SK-N-SH treated with all-trans-retinoic acid at 6 μM for 48 hours (cell line): ENCODE measurements at regions not wholly inside any gene's neighbourhood (a gene's known extent, or its start where the extent isn't known, plus 50 kb on each side); places are given as distances from the start of the nearest gene placed in this dataset.

ENCODE experiments used
- ATAC-seq: fragments of 200-7000 bp; cut with Tn5 transposase; 3 replicates; pipeline ENCODE4 v1.9.1; 2020; ENCODE audit warnings: mild to moderate bottlenecking, moderate library complexity
- ARNTL ChIP-seq: fragments of 450-650 bp; formaldehyde crosslinking; IDR thresholded peaks from 2 replicates; pipeline ENCODE4 v1.5.0; 2020; ENCODE audit warnings: low read depth, mild to moderate bottlenecking, moderate library complexity, borderline replicate concordance
- BACH2 ChIP-seq: fragments of 250-450 bp; sonication (Bioruptor Pico); IDR thresholded peaks from 2 replicates; pipeline ENCODE4 v1.9.0; 2021; ENCODE audit warnings: mild to moderate bottlenecking, borderline replicate concordance
- CSDC2 ChIP-seq: fragments of 250-450 bp; sonication (Bioruptor Pico); IDR thresholded peaks from 2 replicates; pipeline ENCODE4 v1.5.0; 2020; ENCODE audit warnings: mild to moderate bottlenecking, moderate library complexity
- ESRRG ChIP-seq: fragments of 250-450 bp; sonication (Bioruptor Pico); IDR thresholded peaks from 2 replicates; pipeline ENCODE4 v1.6.1; 2021; ENCODE audit warnings: mild to moderate bottlenecking
- GLIS3 ChIP-seq: fragments of 250-450 bp; sonication (Bioruptor Pico); IDR thresholded peaks from 2 replicates; pipeline ENCODE4 v1.5.0; 2020; ENCODE audit warnings: mild to moderate bottlenecking, moderate library complexity
- ISL1 ChIP-seq: fragments of 250-450 bp; sonication (Bioruptor Pico); IDR thresholded peaks from 2 replicates; pipeline ENCODE4 v2.1.2; 2022; ENCODE audit warnings: mild to moderate bottlenecking, moderate library complexity
- OSR1 ChIP-seq: fragments of 250-450 bp; sonication (Bioruptor Pico); IDR thresholded peaks from 2 replicates; pipeline ENCODE4 v1.8.0; 2022; ENCODE audit warnings: moderate library complexity, mild to moderate bottlenecking, inconsistent platforms
- PPARA ChIP-seq: fragments of 250-450 bp; sonication (Bioruptor Pico); IDR thresholded peaks from 2 replicates; pipeline ENCODE4 v1.5.0; 2020; ENCODE audit warnings: mild to moderate bottlenecking, borderline replicate concordance
- RARB ChIP-seq: fragments of 250-450 bp; sonication (Bioruptor Pico); IDR thresholded peaks from 2 replicates; pipeline ENCODE4 v1.8.0; 2021; ENCODE audit warnings: mild to moderate bottlenecking, moderate library complexity
- SNAI2 ChIP-seq: fragments of 250-450 bp; sonication (Bioruptor Pico); IDR thresholded peaks from 2 replicates; pipeline ENCODE4 v1.5.0; 2020; ENCODE audit warnings: mild to moderate bottlenecking, moderate library complexity
- TCF4 ChIP-seq: fragments of 250-450 bp; sonication (Bioruptor Pico); IDR thresholded peaks from 2 replicates; pipeline ENCODE4 v1.8.0; 2021; ENCODE audit warnings: mild to moderate bottlenecking, moderate library complexity, borderline replicate concordance
- TOX ChIP-seq: fragments of 250-450 bp; sonication (Bioruptor Pico); IDR thresholded peaks from 2 replicates; pipeline ENCODE4 v1.8.0; 2021; ENCODE audit warnings: mild to moderate bottlenecking, moderate library complexity, borderline replicate concordance
- ZC3H10 ChIP-seq: fragments of 250-450 bp; sonication (Bioruptor Pico); IDR thresholded peaks from 2 replicates; pipeline ENCODE4 v1.5.1; 2021; ENCODE audit warnings: mild to moderate bottlenecking, moderate library complexity
- ZFP3 ChIP-seq: fragments of 250-450 bp; sonication (Bioruptor Pico); IDR thresholded peaks from 2 replicates; pipeline ENCODE4 v1.5.0; 2020; ENCODE audit warnings: mild to moderate bottlenecking, moderate library complexity
- ZFP30 ChIP-seq: fragments of 450-650 bp; formaldehyde crosslinking; IDR thresholded peaks from 2 replicates; pipeline ENCODE4 v1.5.0; 2022; ENCODE audit warnings: mild to moderate bottlenecking, moderate library complexity
- ZNF565 ChIP-seq: fragments of 450-650 bp; formaldehyde crosslinking; conservative IDR thresholded peaks from 2 replicates; pipeline ENCODE4 v1.5.0; 2020; ENCODE audit warnings: low read depth, mild to moderate bottlenecking, moderate library complexity
- ZNF70 ChIP-seq: fragments of 450-650 bp; formaldehyde crosslinking; IDR thresholded peaks from 2 replicates; pipeline ENCODE4 v1.5.0; 2020; ENCODE audit warnings: mild to moderate bottlenecking, moderate library complexity
- ZNF8 ChIP-seq: fragments of 450-650 bp; formaldehyde crosslinking; IDR thresholded peaks from 2 replicates; pipeline ENCODE4 v1.5.0; 2020; ENCODE audit warnings: mild to moderate bottlenecking, moderate library complexity
- TF ChIP-seq, protein P1 (sequence below): fragments of 250-450 bp; sonication (Bioruptor Pico); IDR thresholded peaks from 2 replicates; pipeline ENCODE4 v1.5.1; 2020; ENCODE audit warnings: low read depth, mild to moderate bottlenecking, moderate library complexity
- TF ChIP-seq, protein P2 (sequence below): fragments of 250-450 bp; sonication (Bioruptor Pico); IDR thresholded peaks from 2 replicates; pipeline ENCODE4 v1.5.0; 2020; ENCODE audit warnings: mild to moderate bottlenecking, moderate library complexity
- TF ChIP-seq, protein P3 (sequence below): fragments of 250-450 bp; sonication (Bioruptor Pico); IDR thresholded peaks from 2 replicates; pipeline ENCODE4 v1.8.0; 2020; ENCODE audit warnings: mild to moderate bottlenecking, moderate library complexity, borderline replicate concordance
- TF ChIP-seq, protein P4 (sequence below): fragments of 250-450 bp; sonication (Bioruptor Pico); IDR thresholded peaks from 2 replicates; pipeline ENCODE4 v1.5.1; 2021; ENCODE audit warnings: mild to moderate bottlenecking, moderate library complexity

DNA sequence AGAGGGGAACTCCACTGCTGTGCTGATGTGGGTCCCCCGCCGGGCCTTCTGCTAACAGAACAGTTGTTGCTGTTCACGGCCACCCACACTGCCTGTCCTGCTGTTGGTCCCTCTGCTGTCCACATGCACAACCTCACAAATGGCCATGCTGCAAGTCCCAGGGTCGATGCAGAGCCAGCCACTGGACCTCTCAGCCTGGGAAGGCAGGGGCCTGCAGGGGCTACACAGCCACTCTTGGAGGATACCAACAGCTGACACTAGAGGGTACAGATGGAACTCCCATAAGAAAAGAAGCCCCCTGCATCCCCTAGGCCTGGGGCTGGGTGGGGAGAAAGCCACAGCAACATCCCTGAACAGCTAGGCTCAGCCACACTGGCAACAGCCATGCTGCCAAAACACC, 104.4 kb upstream of the IQSEC1 start:
- ATAC-seq = no peak
- TF ChIP-seq, protein P1, sequence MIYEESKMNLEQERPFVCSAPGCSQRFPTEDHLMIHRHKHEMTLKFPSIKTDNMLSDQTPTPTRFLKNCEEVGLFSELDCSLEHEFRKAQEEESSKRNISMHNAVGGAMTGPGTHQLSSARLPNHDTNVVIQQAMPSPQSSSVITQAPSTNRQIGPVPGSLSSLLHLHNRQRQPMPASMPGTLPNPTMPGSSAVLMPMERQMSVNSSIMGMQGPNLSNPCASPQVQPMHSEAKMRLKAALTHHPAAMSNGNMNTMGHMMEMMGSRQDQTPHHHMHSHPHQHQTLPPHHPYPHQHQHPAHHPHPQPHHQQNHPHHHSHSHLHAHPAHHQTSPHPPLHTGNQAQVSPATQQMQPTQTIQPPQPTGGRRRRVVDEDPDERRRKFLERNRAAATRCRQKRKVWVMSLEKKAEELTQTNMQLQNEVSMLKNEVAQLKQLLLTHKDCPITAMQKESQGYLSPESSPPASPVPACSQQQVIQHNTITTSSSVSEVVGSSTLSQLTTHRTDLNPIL (CRISPR knock-in tag) = no peak
- no peak for TF ChIP-seq PPARA (CRISPR knock-in tag)
- no peak for TF ChIP-seq ZC3H10 (CRISPR knock-in tag)
- no peak for TF ChIP-seq ZNF565
- no peak for TF ChIP-seq ZFP3
- no peak for TF ChIP-seq CSDC2 (CRISPR knock-in tag)
- TF ChIP-seq TCF4 = no peak
- no peak for TF ChIP-seq SNAI2 (CRISPR knock-in tag)
- TF ChIP-seq OSR1 = no peak
- no peak for TF ChIP-seq RARB
- TF ChIP-seq, protein P2, sequence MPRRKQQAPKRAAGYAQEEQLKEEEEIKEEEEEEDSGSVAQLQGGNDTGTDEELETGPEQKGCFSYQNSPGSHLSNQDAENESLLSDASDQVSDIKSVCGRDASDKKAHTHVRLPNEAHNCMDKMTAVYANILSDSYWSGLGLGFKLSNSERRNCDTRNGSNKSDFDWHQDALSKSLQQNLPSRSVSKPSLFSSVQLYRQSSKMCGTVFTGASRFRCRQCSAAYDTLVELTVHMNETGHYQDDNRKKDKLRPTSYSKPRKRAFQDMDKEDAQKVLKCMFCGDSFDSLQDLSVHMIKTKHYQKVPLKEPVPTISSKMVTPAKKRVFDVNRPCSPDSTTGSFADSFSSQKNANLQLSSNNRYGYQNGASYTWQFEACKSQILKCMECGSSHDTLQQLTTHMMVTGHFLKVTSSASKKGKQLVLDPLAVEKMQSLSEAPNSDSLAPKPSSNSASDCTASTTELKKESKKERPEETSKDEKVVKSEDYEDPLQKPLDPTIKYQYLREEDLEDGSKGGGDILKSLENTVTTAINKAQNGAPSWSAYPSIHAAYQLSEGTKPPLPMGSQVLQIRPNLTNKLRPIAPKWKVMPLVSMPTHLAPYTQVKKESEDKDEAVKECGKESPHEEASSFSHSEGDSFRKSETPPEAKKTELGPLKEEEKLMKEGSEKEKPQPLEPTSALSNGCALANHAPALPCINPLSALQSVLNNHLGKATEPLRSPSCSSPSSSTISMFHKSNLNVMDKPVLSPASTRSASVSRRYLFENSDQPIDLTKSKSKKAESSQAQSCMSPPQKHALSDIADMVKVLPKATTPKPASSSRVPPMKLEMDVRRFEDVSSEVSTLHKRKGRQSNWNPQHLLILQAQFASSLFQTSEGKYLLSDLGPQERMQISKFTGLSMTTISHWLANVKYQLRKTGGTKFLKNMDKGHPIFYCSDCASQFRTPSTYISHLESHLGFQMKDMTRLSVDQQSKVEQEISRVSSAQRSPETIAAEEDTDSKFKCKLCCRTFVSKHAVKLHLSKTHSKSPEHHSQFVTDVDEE (CRISPR knock-in tag) = no peak
- TF ChIP-seq ZNF8 (CRISPR knock-in tag) = no peak
- no peak for TF ChIP-seq GLIS3 (CRISPR knock-in tag)
- TF ChIP-seq, protein P3, sequence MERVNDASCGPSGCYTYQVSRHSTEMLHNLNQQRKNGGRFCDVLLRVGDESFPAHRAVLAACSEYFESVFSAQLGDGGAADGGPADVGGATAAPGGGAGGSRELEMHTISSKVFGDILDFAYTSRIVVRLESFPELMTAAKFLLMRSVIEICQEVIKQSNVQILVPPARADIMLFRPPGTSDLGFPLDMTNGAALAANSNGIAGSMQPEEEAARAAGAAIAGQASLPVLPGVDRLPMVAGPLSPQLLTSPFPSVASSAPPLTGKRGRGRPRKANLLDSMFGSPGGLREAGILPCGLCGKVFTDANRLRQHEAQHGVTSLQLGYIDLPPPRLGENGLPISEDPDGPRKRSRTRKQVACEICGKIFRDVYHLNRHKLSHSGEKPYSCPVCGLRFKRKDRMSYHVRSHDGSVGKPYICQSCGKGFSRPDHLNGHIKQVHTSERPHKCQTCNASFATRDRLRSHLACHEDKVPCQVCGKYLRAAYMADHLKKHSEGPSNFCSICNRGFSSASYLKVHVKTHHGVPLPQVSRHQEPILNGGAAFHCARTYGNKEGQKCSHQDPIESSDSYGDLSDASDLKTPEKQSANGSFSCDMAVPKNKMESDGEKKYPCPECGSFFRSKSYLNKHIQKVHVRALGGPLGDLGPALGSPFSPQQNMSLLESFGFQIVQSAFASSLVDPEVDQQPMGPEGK (CRISPR knock-in tag) = no peak
- no peak for TF ChIP-seq BACH2
- no peak for TF ChIP-seq ZFP30
- TF ChIP-seq ZNF70 (CRISPR knock-in tag) = no peak
- no peak for TF ChIP-seq TOX

DNA sequence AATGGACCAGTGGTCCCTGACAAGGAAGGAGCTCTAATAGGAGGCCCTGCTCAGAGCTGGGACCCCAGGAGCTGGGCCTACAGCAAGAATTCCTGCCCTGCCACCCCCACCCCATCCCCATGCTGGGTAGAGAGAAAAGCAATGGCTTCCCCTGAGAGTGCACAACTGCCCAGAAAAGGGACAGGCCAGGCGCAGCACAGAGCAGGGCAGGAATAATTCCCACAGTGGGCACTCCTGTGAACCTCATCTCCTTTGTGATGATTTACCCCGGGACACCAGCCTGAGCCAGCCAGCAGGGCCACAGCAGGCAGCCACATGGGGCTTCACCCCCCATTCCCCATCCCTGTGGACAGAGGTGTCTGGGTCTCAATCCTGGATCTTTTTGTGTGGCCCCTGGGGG, 104.0 kb upstream of the IQSEC1 start:
- ATAC-seq = no peak
- TF ChIP-seq BACH2 = no peak
- TF ChIP-seq ZFP3 = no peak
- TF ChIP-seq, protein P4, sequence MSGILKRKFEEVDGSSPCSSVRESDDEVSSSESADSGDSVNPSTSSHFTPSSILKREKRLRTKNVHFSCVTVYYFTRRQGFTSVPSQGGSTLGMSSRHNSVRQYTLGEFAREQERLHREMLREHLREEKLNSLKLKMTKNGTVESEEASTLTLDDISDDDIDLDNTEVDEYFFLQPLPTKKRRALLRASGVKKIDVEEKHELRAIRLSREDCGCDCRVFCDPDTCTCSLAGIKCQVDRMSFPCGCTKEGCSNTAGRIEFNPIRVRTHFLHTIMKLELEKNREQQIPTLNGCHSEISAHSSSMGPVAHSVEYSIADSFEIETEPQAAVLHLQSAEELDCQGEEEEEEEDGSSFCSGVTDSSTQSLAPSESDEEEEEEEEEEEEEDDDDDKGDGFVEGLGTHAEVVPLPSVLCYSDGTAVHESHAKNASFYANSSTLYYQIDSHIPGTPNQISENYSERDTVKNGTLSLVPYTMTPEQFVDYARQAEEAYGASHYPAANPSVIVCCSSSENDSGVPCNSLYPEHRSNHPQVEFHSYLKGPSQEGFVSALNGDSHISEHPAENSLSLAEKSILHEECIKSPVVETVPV (CRISPR knock-in tag) = no peak
- TF ChIP-seq ZNF565 = no peak
- TF ChIP-seq, protein P2 (CRISPR knock-in tag) = no peak
- no peak for TF ChIP-seq ISL1 (CRISPR knock-in tag)
- TF ChIP-seq GLIS3 (CRISPR knock-in tag) = no peak
- no peak for TF ChIP-seq ZNF8 (CRISPR knock-in tag)
- TF ChIP-seq ESRRG (CRISPR knock-in tag) = no peak
- TF ChIP-seq, protein P1 (CRISPR knock-in tag) = no peak
- TF ChIP-seq, protein P3 (CRISPR knock-in tag) = no peak
- no peak for TF ChIP-seq SNAI2 (CRISPR knock-in tag)
- no peak for TF ChIP-seq ARNTL (CRISPR knock-in tag)
- TF ChIP-seq TOX = no peak
- no peak for TF ChIP-seq ZNF70 (CRISPR knock-in tag)
- no peak for TF ChIP-seq RARB
- TF ChIP-seq ZC3H10 (CRISPR knock-in tag) = no peak
- no peak for TF ChIP-seq CSDC2 (CRISPR knock-in tag)
- TF ChIP-seq, all 23 proteins: peak for 0
